ENCODE measurements at regions not wholly inside any gene's neighbourhood (a gene's known extent, or its start where the extent isn't known, plus 50 kb on each side); places are given as distances from the start of the nearest gene placed in this dataset.

DNA sequence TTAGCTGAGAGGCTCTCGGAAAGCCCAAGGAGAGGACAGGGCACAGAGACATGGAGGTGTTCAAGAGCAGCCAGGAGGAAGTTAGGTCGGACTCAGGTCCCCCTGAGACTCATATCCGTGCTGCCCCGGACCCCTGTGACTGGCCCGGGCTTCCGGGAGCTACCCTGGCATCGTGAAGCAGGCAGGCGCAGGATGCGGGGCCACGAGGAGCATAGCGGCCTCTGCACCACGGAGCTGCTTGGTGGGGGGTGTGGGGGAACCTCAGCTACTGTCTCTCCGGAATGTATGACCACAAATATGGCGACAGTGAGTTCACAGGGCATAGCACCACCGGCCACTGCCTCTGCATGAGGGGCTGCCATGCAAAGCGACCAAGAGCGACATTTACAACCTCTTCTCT lies 112.2 kb upstream of the GUCA2B start:
- BruUV-seq (replicated peaks) = no TSS peak
- DNase-seq (ENCODE audit: unreplicated experiment) = no peak
- H3K36me3 Mint-ChIP-seq (ENCODE audit: insufficient read depth, unreplicated experiment) = no peaks in the 10 kb centered on the region
- H3K4me1 Mint-ChIP-seq (ENCODE audit: insufficient read depth, unreplicated experiment) = no peaks in the 10 kb centered on the region
- no peak overlapping the region for H3K4me3 Mint-ChIP-seq (ENCODE audit: unreplicated experiment)
- ChIA-PET POLR2A (no interaction called here), CTCF (interaction anchor here (0.6 to 1.0 kb wide), 2 partner anchors 24 to 137 kb away, joined by 3 to 4 read pairs; no protein-coding TSS in a partner anchor)
- intact Hi-C loops (cut with micrococcal nuclease) = no loop called here
- H3K9me3 Mint-ChIP-seq (ENCODE audit: unreplicated experiment) = no peaks in the 10 kb centered on the region
- no peak for TF ChIP-seq CTCF (IDR thresholded peaks at IDR 0.05; ENCODE audit: unreplicated experiment)
- peaks cover 20% of the 10 kb centered on the region for H3K27me3 Mint-ChIP-seq (ENCODE audit: insufficient read depth, unreplicated experiment)
- no peak overlapping the region for H3K27ac Mint-ChIP-seq (ENCODE audit: low read depth, unreplicated experiment)

- DNase-seq (ENCODE audit: unreplicated experiment) = no peak
- H3K27ac Mint-ChIP-seq (ENCODE audit: low read depth, unreplicated experiment) = no peak overlapping the region
- H3K27me3 Mint-ChIP-seq (ENCODE audit: insufficient read depth, unreplicated experiment) = peaks cover 11% of the 10 kb centered on the region
- POLR2A ChIA-PET = no interaction called here
- intact Hi-C loops (cut with micrococcal nuclease) = no loop called here
- no peak overlapping the region for H3K4me3 Mint-ChIP-seq (ENCODE audit: unreplicated experiment)
- TF ChIP-seq CTCF (IDR thresholded peaks at IDR 0.05; ENCODE audit: unreplicated experiment) = no peak
- H3K9me3 Mint-ChIP-seq (ENCODE audit: unreplicated experiment) = no peaks in the 10 kb centered on the region
- CTCF ChIA-PET = no interaction called here
- no peaks in the 10 kb centered on the region for H3K4me1 Mint-ChIP-seq (ENCODE audit: insufficient read depth, unreplicated experiment)
- no TSS peak for BruUV-seq (replicated peaks)
- H3K36me3 Mint-ChIP-seq (ENCODE audit: insufficient read depth, unreplicated experiment) = no peaks in the 10 kb centered on the region
Observed at GRCh38 chr1:42040159-42040558, 113.1 kb upstream of the GUCA2B start.

GRCh38 chr1:42038261-42038660 lies 114.9 kb upstream of the GUCA2B start:
- H3K36me3 Mint-ChIP-seq (ENCODE audit: insufficient read depth, unreplicated experiment) = no peaks in the 10 kb centered on the region
- no peak overlapping the region for H3K4me3 Mint-ChIP-seq (ENCODE audit: unreplicated experiment)
- intact Hi-C loops (cut with micrococcal nuclease) = loop anchor here (5.0 kb wide), 2 partner anchors 376 to 466 kb away; no protein-coding TSS in a partner anchor
- no peak overlapping the region for H3K27ac Mint-ChIP-seq (ENCODE audit: low read depth, unreplicated experiment)
- ChIA-PET POLR2A (no interaction called here), CTCF (no interaction called here)
- no TSS peak for BruUV-seq (replicated peaks)
- H3K4me1 Mint-ChIP-seq (ENCODE audit: insufficient read depth, unreplicated experiment) = no peaks in the 10 kb centered on the region
- TF ChIP-seq CTCF (IDR thresholded peaks at IDR 0.05; ENCODE audit: unreplicated experiment) = no peak
- H3K9me3 Mint-ChIP-seq (ENCODE audit: unreplicated experiment) = no peaks in the 10 kb centered on the region
- no peaks in the 10 kb centered on the region for H3K27me3 Mint-ChIP-seq (ENCODE audit: insufficient read depth, unreplicated experiment)
- DNase-seq (ENCODE audit: unreplicated experiment) = no peak

DNA sequence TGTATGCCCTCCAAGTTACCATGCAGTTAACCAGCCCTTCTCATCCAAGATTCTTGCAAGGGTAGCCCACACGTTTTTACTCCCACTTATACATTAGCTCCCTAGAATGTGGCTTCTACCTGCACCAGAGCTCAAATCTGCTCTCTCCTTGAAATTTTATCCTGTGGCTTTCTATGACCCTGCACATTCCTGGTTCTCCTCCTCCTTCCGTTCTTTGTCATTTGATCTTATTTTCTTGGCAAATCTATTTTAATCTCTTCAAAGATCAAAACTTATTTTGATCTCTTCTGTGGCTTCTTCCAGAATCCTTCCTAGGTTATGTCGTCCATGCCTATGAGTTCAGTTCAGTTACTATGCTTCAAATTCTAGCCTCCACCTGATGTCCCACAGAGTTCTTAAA lies 115.6 kb upstream of the GUCA2B start:
- intact Hi-C loops (cut with micrococcal nuclease) = loop anchor here (5.0 kb wide), 2 partner anchors 375 to 465 kb away; no protein-coding TSS in a partner anchor
- no peak overlapping the region for H3K4me3 Mint-ChIP-seq (ENCODE audit: unreplicated experiment)
- DNase-seq (ENCODE audit: unreplicated experiment) = no peak
- H3K27ac Mint-ChIP-seq (ENCODE audit: low read depth, unreplicated experiment) = no peak overlapping the region
- TF ChIP-seq CTCF (IDR thresholded peaks at IDR 0.05; ENCODE audit: unreplicated experiment) = no peak
- H3K36me3 Mint-ChIP-seq (ENCODE audit: insufficient read depth, unreplicated experiment) = no peaks in the 10 kb centered on the region
- no TSS peak for BruUV-seq (replicated peaks)
- POLR2A ChIA-PET = no interaction called here
- H3K9me3 Mint-ChIP-seq (ENCODE audit: unreplicated experiment) = no peaks in the 10 kb centered on the region
- CTCF ChIA-PET = no interaction called here
- peaks cover 5% of the 10 kb centered on the region for H3K27me3 Mint-ChIP-seq (ENCODE audit: insufficient read depth, unreplicated experiment)
- H3K4me1 Mint-ChIP-seq (ENCODE audit: insufficient read depth, unreplicated experiment) = no peaks in the 10 kb centered on the region

Data from MCF 10A (cell line).